Pancreas (tissue), 10 donors: ENCODE measurements at regions not wholly inside any gene's neighbourhood (a gene's known extent, or its start where the extent isn't known, plus 50 kb on each side); places are given as distances from the start of the nearest gene placed in this dataset.
A peak's percentile ranks its signal among the peaks of the same experiment; 100 is the strongest.

Source experiments
- ATAC-seq, 4 donors: fragments of 200-7000 bp; cut with Tn5 transposase; one replicate each; pipeline versions ENCODE4 v1.8.0 to v1.9.1; 2020; ENCODE audit warnings: mild to moderate bottlenecking in 4 of 4, moderate library complexity in 4 of 4
- DNase-seq, 6 donors: peaks; one replicate each; pipeline ENCODE4 v3.0.0-alpha.2; 2020
- FAIRE-seq: peaks from 2 replicates; lab custom pipeline; 2012; peaks lifted over from hg19 to GRCh38; lab: Jason Lieb, UNC
- H3K27ac ChIP-seq, 4 donors: fragments of 200-600 bp; sonication (generic); 1 replicate in 3 of 4; 2 replicates in 1 of 4; pipeline versions ENCODE4 v1.5.0 to v1.8.0; 2020
- H3K27me3 ChIP-seq, 4 donors: fragments of 200-600 bp; one replicate each; pipeline ENCODE4 v1.8.0; 2021
- H3K36me3 ChIP-seq, 3 donors: fragments of 200-600 bp; sonication (generic) in 1 of 3; one replicate each; pipeline versions ENCODE4 v1.5.0 to v1.8.0; 2020 to 2021
- H3K4me1 ChIP-seq, 3 donors: fragments of 200-600 bp; one replicate each; pipeline ENCODE4 v1.8.0; 2021
- H3K4me3 ChIP-seq, 4 donors: fragments of 200-600 bp; sonication (generic) in 2 of 4; one replicate each; pipeline versions ENCODE4 v1.5.0 to v1.8.0; 2020 to 2021
- H3K9me3 ChIP-seq, 4 donors: fragments of 200-600 bp; one replicate each; pipeline ENCODE4 v1.8.0; 2021
- WGBS, 2 donors: extraction: QIAGEN DNeasy Blood & Tissue Kit; methylation state at CpG; one replicate each; pipeline ENCODE4 v1.1.7; 2013; 5-methylcytosine and 5-hydroxymethylcytosine counted together
- intact Hi-C, 3 donors: fragments of 100-400 bp; cut with DNase I; formaldehyde crosslinking; loops; one replicate each; pipeline versions ENCODE4 v1.11.1 to v1.14.2; 2022
- TF ChIP-seq, protein P1 (sequence below), 4 donors: fragments of 200-600 bp; sonication (generic) in 3 of 4; IDR thresholded peaks; one replicate each; pipeline versions ENCODE4 v1.5.0 to v1.8.0; 2021; ENCODE audit warnings: antibody characterized with exemption in 4 of 4
- donor health status: healthy with polysubstance abuse.
- donor health status: DM: no; HTN: no; CAD: no; lungs with moderate emphysema.
- donor health status: DM: no; HTN: no; CAD: no.
- donor health status: control.
- donor health status: control.
- donor health status: Bipolar disorder and iron deficiency.
- donor health status: DM: yes; HTN: yes; CAD: no.
- donor health status: DM: no; HTN: no; CAD: no.
- donor health status: DM: no; HTN: no; CAD: no.
- donor health status: DM: yes; HTN: yes; CAD: no.

DNA sequence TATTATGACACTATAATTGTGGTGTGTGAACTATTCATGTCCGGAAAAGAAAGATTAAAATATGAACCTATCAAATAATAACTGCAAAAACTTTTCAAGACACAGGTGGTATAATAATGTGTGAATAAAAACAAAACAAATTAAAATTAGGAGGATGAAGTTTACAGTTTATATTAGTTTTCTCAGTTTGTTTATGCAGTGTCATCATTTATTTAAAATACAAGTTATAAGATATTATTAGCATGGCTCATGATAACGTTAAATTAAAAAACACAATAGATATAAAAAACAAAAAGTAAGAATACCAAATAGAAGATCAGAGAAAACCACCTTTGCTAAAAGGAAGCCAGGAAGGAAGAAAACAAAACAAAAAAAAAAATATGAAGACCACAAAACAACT lies 963.8 kb upstream of the ALCAM start:
- intact Hi-C loops = no loop called here
- FAIRE-seq (peak; percentile 82), ATAC-seq (no peak), DNase-seq (no peak)
- H3K36me3 ChIP-seq = no peaks in the 10 kb centered on the region
- WGBS, 2 donors = 74 to 87% methylated on average over 2 of the region's 2 CpGs
- H3K27ac ChIP-seq = no peak overlapping the region
- no peaks in the 10 kb centered on the region for H3K4me1 ChIP-seq
- no peak overlapping the region for H3K4me3 ChIP-seq
- TF ChIP-seq, protein P1, sequence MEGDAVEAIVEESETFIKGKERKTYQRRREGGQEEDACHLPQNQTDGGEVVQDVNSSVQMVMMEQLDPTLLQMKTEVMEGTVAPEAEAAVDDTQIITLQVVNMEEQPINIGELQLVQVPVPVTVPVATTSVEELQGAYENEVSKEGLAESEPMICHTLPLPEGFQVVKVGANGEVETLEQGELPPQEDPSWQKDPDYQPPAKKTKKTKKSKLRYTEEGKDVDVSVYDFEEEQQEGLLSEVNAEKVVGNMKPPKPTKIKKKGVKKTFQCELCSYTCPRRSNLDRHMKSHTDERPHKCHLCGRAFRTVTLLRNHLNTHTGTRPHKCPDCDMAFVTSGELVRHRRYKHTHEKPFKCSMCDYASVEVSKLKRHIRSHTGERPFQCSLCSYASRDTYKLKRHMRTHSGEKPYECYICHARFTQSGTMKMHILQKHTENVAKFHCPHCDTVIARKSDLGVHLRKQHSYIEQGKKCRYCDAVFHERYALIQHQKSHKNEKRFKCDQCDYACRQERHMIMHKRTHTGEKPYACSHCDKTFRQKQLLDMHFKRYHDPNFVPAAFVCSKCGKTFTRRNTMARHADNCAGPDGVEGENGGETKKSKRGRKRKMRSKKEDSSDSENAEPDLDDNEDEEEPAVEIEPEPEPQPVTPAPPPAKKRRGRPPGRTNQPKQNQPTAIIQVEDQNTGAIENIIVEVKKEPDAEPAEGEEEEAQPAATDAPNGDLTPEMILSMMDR (IDR thresholded peaks at IDR 0.05) = no peak
- H3K27me3 ChIP-seq = no peaks in the 10 kb centered on the region
- H3K9me3 ChIP-seq = no peaks in the 10 kb centered on the region

DNA sequence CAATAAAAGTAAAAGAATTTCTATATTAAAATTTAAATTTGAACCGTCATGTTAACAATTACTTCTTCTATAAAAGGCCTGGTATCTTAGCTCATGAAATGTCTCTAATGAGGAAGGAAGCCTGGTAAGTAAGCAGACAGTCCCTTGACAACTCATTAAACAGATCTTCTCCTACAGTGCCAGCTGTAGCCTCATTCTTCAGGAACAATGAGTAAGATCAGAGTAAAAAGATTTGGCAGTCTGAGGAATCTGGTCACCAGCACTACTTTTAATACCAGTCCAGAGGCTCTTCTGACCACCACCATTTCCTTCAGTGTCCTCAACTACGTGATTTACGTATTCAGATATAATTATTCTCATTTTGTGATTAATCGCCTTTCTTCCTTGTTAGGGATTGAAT lies 955.0 kb upstream of the ALCAM start:
- DNase-seq (no peak), FAIRE-seq (no peak), ATAC-seq (no peak)
- Histone ChIP-seq H3K27ac (no peak overlapping the region), H3K4me3 (no peak overlapping the region), H3K27me3 (no peaks in the 10 kb centered on the region), H3K36me3 (no peaks in the 10 kb centered on the region), H3K9me3 (no peaks in the 10 kb centered on the region), H3K4me1 (no peaks in the 10 kb centered on the region)
- intact Hi-C loops = no loop called here
- TF ChIP-seq, protein P1 (IDR thresholded peaks at IDR 0.05) = no peak
- WGBS, 2 donors = 44 to 45% methylated on average over 4 of the region's 4 CpGs

DNA sequence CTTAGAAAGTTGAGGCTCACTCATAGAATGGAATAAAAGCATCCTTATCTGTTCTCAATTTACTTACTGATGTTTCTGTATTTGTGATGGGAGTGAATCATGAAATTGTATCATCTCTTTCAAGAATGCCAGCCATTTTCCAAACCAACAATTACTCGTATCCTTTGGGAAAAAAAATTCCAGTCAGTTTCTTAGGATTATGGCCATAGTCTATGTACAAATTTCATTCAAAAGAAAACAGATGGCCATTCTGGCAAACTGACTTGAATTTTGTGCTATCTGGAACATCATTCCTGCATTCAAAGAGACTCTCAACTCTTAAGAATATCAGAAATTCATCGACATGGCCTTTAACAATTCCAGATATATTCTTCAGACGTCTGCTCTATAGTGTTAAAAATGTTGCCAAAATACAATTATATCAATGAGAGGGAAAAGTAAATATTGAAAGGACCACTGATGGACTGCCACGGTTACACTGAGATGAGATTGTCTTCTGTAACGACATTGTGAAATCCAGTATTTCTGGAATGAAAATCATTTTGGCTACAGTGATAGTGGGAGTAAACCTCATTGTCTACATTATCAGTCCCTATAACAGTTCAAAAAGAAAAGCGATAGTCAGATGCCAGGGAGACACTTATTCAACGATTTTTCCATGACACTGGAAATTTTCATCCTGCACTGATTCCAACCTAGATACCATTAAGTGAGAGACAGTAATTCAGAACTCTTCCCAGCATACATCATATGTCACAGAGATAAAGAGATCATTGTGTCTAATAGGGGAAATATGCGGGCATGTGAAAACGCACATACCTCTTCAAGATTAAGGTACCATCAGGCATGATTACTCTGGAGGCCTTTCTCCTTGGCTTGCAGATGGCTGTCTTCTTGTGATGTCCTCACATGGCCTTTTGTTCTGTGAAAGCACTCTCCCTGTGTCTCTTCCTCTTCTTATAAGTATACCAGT lies 953.8 kb upstream of the ALCAM start:
- TF ChIP-seq, protein P1 (IDR thresholded peaks at IDR 0.05) = no peak
- Histone ChIP-seq H3K9me3 (no peaks in the 10 kb centered on the region), H3K4me1 (no peaks in the 10 kb centered on the region), H3K36me3 (no peaks in the 10 kb centered on the region), H3K27ac (no peak overlapping the region), H3K27me3 (no peaks in the 10 kb centered on the region), H3K4me3 (no peak overlapping the region)
- FAIRE-seq = no peak
- 59 to 73% methylated on average over 9 of the region's 9 CpGs for WGBS, 2 donors
- intact Hi-C loops = no loop called here
- no peak for ATAC-seq
- DNase-seq = no peak

DNA sequence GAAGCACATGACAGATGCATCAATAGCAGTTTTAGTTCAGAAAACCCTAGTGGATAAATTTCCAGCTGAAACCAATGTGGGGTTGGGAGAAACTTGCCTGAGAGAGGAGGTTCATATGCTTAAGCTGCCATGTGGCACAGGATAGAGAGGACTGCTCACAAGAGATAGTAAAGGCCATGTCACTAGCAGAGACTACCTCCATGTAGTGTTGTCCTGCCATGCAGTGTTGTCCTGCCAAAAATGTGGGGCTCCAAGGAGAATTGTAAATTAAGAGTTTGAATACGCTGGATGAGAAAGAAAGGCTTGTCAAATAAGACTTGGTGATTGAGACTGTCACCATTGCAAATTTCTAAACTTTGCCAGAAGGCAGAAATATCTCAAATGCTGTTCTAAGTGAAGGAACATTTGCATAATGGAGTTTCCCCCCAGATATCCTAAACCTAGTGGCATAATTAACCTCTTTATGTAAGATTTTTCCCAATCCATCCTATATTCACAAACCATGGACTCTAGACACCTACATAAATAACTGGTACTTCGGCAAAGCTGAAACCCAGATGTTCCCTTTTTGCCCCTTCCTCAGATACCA lies 938.3 kb upstream of the ALCAM start:
- H3K36me3 ChIP-seq = no peaks in the 10 kb centered on the region
- H3K9me3 ChIP-seq = no peaks in the 10 kb centered on the region
- no peaks in the 10 kb centered on the region for H3K27me3 ChIP-seq
- H3K4me1 ChIP-seq = no peaks in the 10 kb centered on the region
- intact Hi-C loops = no loop called here
- no peak overlapping the region for H3K4me3 ChIP-seq
- TF ChIP-seq, protein P1 (IDR thresholded peaks at IDR 0.05) = no peak
- no peak for ATAC-seq
- no peak for FAIRE-seq
- WGBS, 2 donors = 52 to 78% methylated on average over 2 of the region's 2 CpGs
- DNase-seq = no peak
- no peak overlapping the region for H3K27ac ChIP-seq

DNA sequence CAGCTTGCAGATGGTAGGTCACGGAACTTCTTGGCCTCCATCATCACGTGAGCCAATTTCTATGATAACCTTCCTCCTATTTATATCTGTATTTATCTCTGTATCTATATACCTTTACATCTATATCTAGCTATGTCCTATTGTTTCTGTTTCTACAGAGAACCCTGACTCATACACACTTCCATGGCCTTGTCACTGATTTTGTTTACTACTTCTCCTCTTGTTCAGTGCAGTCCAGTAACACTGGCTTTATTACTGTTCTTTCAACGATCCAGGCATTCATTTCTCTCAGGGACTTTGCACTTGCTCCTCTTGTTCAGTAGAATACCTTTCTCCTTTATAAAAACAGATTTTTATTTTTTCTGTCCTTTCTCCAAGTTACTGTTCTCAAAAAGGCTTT lies 937.0 kb upstream of the ALCAM start:
- Histone ChIP-seq H3K27me3 (no peaks in the 10 kb centered on the region), H3K4me3 (no peak overlapping the region), H3K9me3 (no peaks in the 10 kb centered on the region), H3K27ac (no peak overlapping the region), H3K4me1 (no peaks in the 10 kb centered on the region), H3K36me3 (no peaks in the 10 kb centered on the region)
- FAIRE-seq = no peak
- TF ChIP-seq, protein P1 (IDR thresholded peaks at IDR 0.05) = no peak
- intact Hi-C loops = no loop called here
- WGBS, 2 donors = 54 to 70% methylated on average over 3 of the region's 3 CpGs
- no peak for DNase-seq
- no peak for ATAC-seq
